Keratinocyte (primary cell): ENCODE measurements at regions not wholly inside any gene's neighbourhood (a gene's known extent, or its start where the extent isn't known, plus 50 kb on each side); places are given as distances from the start of the nearest gene placed in this dataset.

Source experiments
- DNase-seq: peaks from one replicate; pipeline ENCODE4 v3.0.0-alpha.2; 2011; ENCODE audit warnings: low read depth, missing footprints, low spot score
- FAIRE-seq: peaks from 2 replicates; lab custom pipeline; 2011; peaks lifted over from hg19 to GRCh38; lab: Jason Lieb, UNC
- H2AFZ ChIP-seq: 2 replicates; pipeline ENCODE4 v1.6.0; 2012; ENCODE audit warnings: low read length, control low read depth, inconsistent platforms; ENCODE audit not compliant: control insufficient read depth
- H3K27ac ChIP-seq: 2 replicates; pipeline ENCODE4 v1.5.1; 2011; ENCODE audit warnings: low read length; ENCODE audit not compliant: control insufficient read depth, insufficient read depth
- H3K27me3 ChIP-seq: 3 replicates; pipeline ENCODE4 v1.6.0; 2011; ENCODE audit warnings: low read length; ENCODE audit not compliant: control insufficient read depth, insufficient read depth; ENCODE audit errors: extremely low read depth
- H3K36me3 ChIP-seq, 2 experiments: 2 replicates in 1 of 2; 3 replicates in 1 of 2; pipeline ENCODE4 v1.5.1; 2011; ENCODE audit warnings: low read length in 2 of 2, mild to moderate bottlenecking in 1 of 2; ENCODE audit not compliant: control insufficient read depth in 2 of 2, insufficient read depth in 2 of 2; ENCODE audit errors: extremely low read depth in 1 of 2
- H3K4me1 ChIP-seq: 3 replicates; pipeline ENCODE4 v1.5.1; 2011; ENCODE audit warnings: low read length; ENCODE audit not compliant: control insufficient read depth, insufficient read depth; ENCODE audit errors: extremely low read depth
- H3K4me2 ChIP-seq: 3 replicates; pipeline ENCODE4 v1.6.0; 2011; ENCODE audit warnings: low read depth, low read length; ENCODE audit not compliant: control insufficient read depth, insufficient read depth; ENCODE audit errors: extremely low read depth
- H3K4me3 ChIP-seq, 3 experiments: fragments of 200-600 bp in 1 of 3; sonication (generic) in 1 of 3; 2 replicates in 2 of 3; 3 replicates in 1 of 3; pipeline ENCODE4 v1.5.1; 2011 to 2016; ENCODE audit warnings: low read length in 3 of 3, mild to moderate bottlenecking in 3 of 3, control low read depth in 2 of 3, inconsistent platforms in 1 of 3, low read depth in 1 of 3, mixed read lengths in 1 of 3, mixed run types in 1 of 3, moderate library complexity in 1 of 3; ENCODE audit not compliant: control insufficient read depth in 2 of 3, insufficient read depth in 2 of 3; ENCODE audit errors: extremely low read depth in 1 of 3
- H3K79me2 ChIP-seq: 2 replicates; pipeline ENCODE4 v1.6.0; 2012; ENCODE audit warnings: low read length; ENCODE audit not compliant: control insufficient read depth, insufficient read depth
- H3K9ac ChIP-seq: 3 replicates; pipeline ENCODE4 v1.6.0; 2011; ENCODE audit warnings: low read length; ENCODE audit not compliant: control insufficient read depth, insufficient read depth; ENCODE audit errors: extremely low read depth
- H3K9me1 ChIP-seq: 3 replicates; pipeline ENCODE4 v1.6.0; 2011; ENCODE audit warnings: low read length; ENCODE audit not compliant: control insufficient read depth, insufficient read depth; ENCODE audit errors: extremely low read depth
- H3K9me3 ChIP-seq: 2 replicates; pipeline ENCODE4 v1.5.1; 2012; ENCODE audit warnings: low read depth, low read length; ENCODE audit not compliant: control insufficient read depth
- H4K20me1 ChIP-seq: 3 replicates; pipeline ENCODE4 v1.6.0; 2011; ENCODE audit warnings: low read length; ENCODE audit not compliant: control insufficient read depth, insufficient read depth; ENCODE audit errors: extremely low read depth
- CTCF ChIP-seq, 3 experiments: IDR thresholded peaks in 1 of 3; conservative IDR thresholded peaks in 1 of 3; optimal IDR thresholded peaks in 1 of 3; 2 replicates in 2 of 3; 3 replicates in 1 of 3; pipeline versions ENCODE3 to v1.5.1; 2011; ENCODE audit warnings: low read length in 3 of 3, mild to moderate bottlenecking in 3 of 3, moderate library complexity in 2 of 3, control low read depth in 1 of 3, inconsistent platforms in 1 of 3; ENCODE audit not compliant: insufficient read depth in 2 of 3; ENCODE audit errors: extremely low read depth in 1 of 3
- EZH2 ChIP-seq: IDR thresholded peaks from one replicate; pipeline ENCODE4 v1.6.1; 2012; ENCODE audit warnings: inconsistent platforms, mild to moderate bottlenecking, low read length, moderate library complexity
- dilution Hi-C: fragments of 300-500 bp; cut with MboI; formaldehyde crosslinking; loops from one replicate; pipeline ENCODE4 v1.7.0; 2020; ENCODE audit warnings: low sequenced_read_pairs; ENCODE audit not compliant: extremely low pct_ligation_motif_present

- DNase-seq, result no peak
Observed at GRCh38 chr4:137082061-137082460, 450.2 kb downstream of the PCDH18 start.

GRCh38 chr4:137076908-137077307, 455.4 kb downstream of the PCDH18 start:
- Histone ChIP-seq H3K4me2 (no peak overlapping the region), H3K27ac (no peak overlapping the region), H3K4me3 (no peak overlapping the region), H2AFZ (no peak overlapping the region), H3K27me3 (no peaks in the 10 kb centered on the region), H3K79me2 (no peaks in the 10 kb centered on the region), H3K9ac (no peak overlapping the region), H3K36me3 (no peaks in the 10 kb centered on the region), H3K4me1 (no peaks in the 10 kb centered on the region), H4K20me1 (no peaks in the 10 kb centered on the region), H3K9me1 (no peaks in the 10 kb centered on the region), H3K9me3 (no peaks in the 10 kb centered on the region)
- TF ChIP-seq EZH2, result no peak
- TF ChIP-seq CTCF (optimal IDR thresholded peaks at IDR 0.05 in 1 of 3, IDR thresholded peaks at IDR 0.05 in 1 of 3, conservative IDR thresholded peaks at IDR 0.05 in 1 of 3; ENCODE audit: extremely low read depth in 1 of 3, insufficient read depth in 2 of 3, low read length in 3 of 3), result no peak
- DNase-seq (no peak), FAIRE-seq (no peak)
- dilution Hi-C loops, result no loop called here

More at GRCh38 chr4:137082061-137082460, 450.2 kb downstream of the PCDH18 start:
- H3K4me1 ChIP-seq, result no peaks in the 10 kb centered on the region
- no peak for TF ChIP-seq CTCF (optimal IDR thresholded peaks at IDR 0.05 in 1 of 3, IDR thresholded peaks at IDR 0.05 in 1 of 3, conservative IDR thresholded peaks at IDR 0.05 in 1 of 3; ENCODE audit: extremely low read depth in 1 of 3, insufficient read depth in 2 of 3, low read length in 3 of 3)
- TF ChIP-seq EZH2, result no peak
- no peak overlapping the region for H2AFZ ChIP-seq
- no peak overlapping the region for H3K4me2 ChIP-seq
- no peak for FAIRE-seq
- no peaks in the 10 kb centered on the region for H3K27me3 ChIP-seq
- H3K9me1 ChIP-seq, result no peaks in the 10 kb centered on the region
- no peaks in the 10 kb centered on the region for H3K36me3 ChIP-seq
- H3K4me3 ChIP-seq, result no peak overlapping the region
- H3K9ac ChIP-seq, result no peak overlapping the region
- H3K27ac ChIP-seq, result no peak overlapping the region
- no peaks in the 10 kb centered on the region for H3K9me3 ChIP-seq
- no peaks in the 10 kb centered on the region for H4K20me1 ChIP-seq
- no peaks in the 10 kb centered on the region for H3K79me2 ChIP-seq
- dilution Hi-C loops, result no loop called here
